ENCODE measurements at regions not wholly inside any gene's neighbourhood (a gene's known extent, or its start where the extent isn't known, plus 50 kb on each side); places are given as distances from the start of the nearest gene placed in this dataset.

GRCh38 chr6:151747896-151748295, 59.6 kb upstream of the ESR1 start:
- peak overlapping the region; percentile 24 for H3K4me2 ChIP-seq (ENCODE audit: low read depth, low read length, poor library complexity, severe bottlenecking)
- no peaks in the 10 kb centered on the region for H3K9me3 ChIP-seq (ENCODE audit: low read length)
- no peaks in the 10 kb centered on the region for H3K9me2 ChIP-seq (replicated peaks; ENCODE audit: insufficient read depth, low read length)
- H4K20me1 ChIP-seq (ENCODE audit: insufficient read depth, low read depth, low read length): no peaks in the 10 kb centered on the region
- no peak overlapping the region for H3K4me3 ChIP-seq (ENCODE audit: low read length)
- peaks cover 85% of the 10 kb centered on the region for H3K4me1 ChIP-seq (ENCODE audit: low read length)
- no peak overlapping the region for H2AFZ ChIP-seq (ENCODE audit: low read length)
- DNase-seq: no peak
- H3K27me3 ChIP-seq (ENCODE audit: low read length): no peaks in the 10 kb centered on the region
- H3K27ac ChIP-seq (ENCODE audit: low read length): peak overlapping the region; percentile 98
- H3K79me2 ChIP-seq (ENCODE audit: low read length): peaks cover 19% of the 10 kb centered on the region; the same call in 1 of the 2 replicates
- H3K36me3 ChIP-seq (ENCODE audit: insufficient read depth, low read length): peaks cover 4% of the 10 kb centered on the region; the same call in 1 of the 2 replicates
- H3K9ac ChIP-seq (ENCODE audit: low read length): 0 out of 2 replicates have a peak overlapping the region, but pooled peaks have one; percentile 3

DNA sequence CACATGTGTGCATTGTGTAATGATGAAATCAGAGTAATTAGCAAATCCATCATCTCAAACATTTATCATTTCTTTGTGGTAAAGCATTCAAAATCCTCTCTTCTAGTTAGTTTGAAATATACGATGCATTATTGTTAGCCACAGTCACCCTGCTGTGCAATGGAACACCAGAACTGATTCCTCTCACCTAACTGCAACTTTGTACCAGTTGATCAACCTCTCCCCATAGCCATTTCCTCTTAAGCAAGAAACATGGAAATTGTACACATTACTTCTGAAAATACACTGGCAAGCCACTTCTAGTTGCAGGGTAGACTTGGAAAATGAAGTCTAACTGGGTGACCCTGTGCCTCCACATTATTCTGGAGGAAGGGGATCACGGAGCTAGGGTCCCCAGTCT, 58.1 kb upstream of the ESR1 start:
- peaks cover 4% of the 10 kb centered on the region; the same call in 1 of the 2 replicates for H3K36me3 ChIP-seq (ENCODE audit: insufficient read depth, low read length)
- no peaks in the 10 kb centered on the region for H3K27me3 ChIP-seq (ENCODE audit: low read length)

GRCh38 chr6:151753581-151753980, 53.9 kb upstream of the ESR1 start:
- 0 out of 2 replicates have a peak, but pooled peaks cover 3% of the 10 kb centered on the region for H3K79me2 ChIP-seq (ENCODE audit: low read length)
- DNase-seq: no peak
- H2AFZ ChIP-seq (ENCODE audit: low read length): no peak overlapping the region
- peak overlapping the region; percentile 66 for H3K4me2 ChIP-seq (ENCODE audit: low read depth, low read length, poor library complexity, severe bottlenecking)
- peak overlapping the region; percentile 13; the same call in 1 of the 2 replicates for H3K9ac ChIP-seq (ENCODE audit: low read length)
- H3K27ac ChIP-seq (ENCODE audit: low read length): peak overlapping the region; percentile 98
- no peak overlapping the region for H3K4me3 ChIP-seq (ENCODE audit: low read length)
- H4K20me1 ChIP-seq (ENCODE audit: insufficient read depth, low read depth, low read length): no peaks in the 10 kb centered on the region
- no peaks in the 10 kb centered on the region for H3K9me2 ChIP-seq (replicated peaks; ENCODE audit: insufficient read depth, low read length)
- no peaks in the 10 kb centered on the region for H3K9me3 ChIP-seq (ENCODE audit: low read length)
- no peaks in the 10 kb centered on the region for H3K27me3 ChIP-seq (ENCODE audit: low read length)
- H3K4me1 ChIP-seq (ENCODE audit: low read length): peaks cover 85% of the 10 kb centered on the region
- no peaks in the 10 kb centered on the region for H3K36me3 ChIP-seq (ENCODE audit: insufficient read depth, low read length)

More for the DNA sequence above, 58.1 kb upstream of the ESR1 start:
- Histone ChIP-seq H4K20me1 (ENCODE audit: insufficient read depth, low read depth, low read length) (no peaks in the 10 kb centered on the region), H2AFZ (ENCODE audit: low read length) (peak overlapping the region; percentile 40; the same call in 1 of the 2 replicates), H3K27ac (ENCODE audit: low read length) (peak overlapping the region; percentile 98), H3K9ac (ENCODE audit: low read length) (peak overlapping the region; percentile 68), H3K4me3 (ENCODE audit: low read length) (peak overlapping the region; percentile 18; the same call in 1 of the 2 replicates), H3K9me3 (ENCODE audit: low read length) (no peaks in the 10 kb centered on the region), H3K4me1 (ENCODE audit: low read length) (peaks cover 85% of the 10 kb centered on the region), H3K79me2 (ENCODE audit: low read length) (peaks cover 19% of the 10 kb centered on the region; the same call in 1 of the 2 replicates), H3K9me2 (replicated peaks; ENCODE audit: insufficient read depth, low read length) (no peaks in the 10 kb centered on the region), H3K4me2 (ENCODE audit: low read depth, low read length, poor library complexity, severe bottlenecking) (peak overlapping the region; percentile 66)
- peak; percentile 63 for DNase-seq

DNA sequence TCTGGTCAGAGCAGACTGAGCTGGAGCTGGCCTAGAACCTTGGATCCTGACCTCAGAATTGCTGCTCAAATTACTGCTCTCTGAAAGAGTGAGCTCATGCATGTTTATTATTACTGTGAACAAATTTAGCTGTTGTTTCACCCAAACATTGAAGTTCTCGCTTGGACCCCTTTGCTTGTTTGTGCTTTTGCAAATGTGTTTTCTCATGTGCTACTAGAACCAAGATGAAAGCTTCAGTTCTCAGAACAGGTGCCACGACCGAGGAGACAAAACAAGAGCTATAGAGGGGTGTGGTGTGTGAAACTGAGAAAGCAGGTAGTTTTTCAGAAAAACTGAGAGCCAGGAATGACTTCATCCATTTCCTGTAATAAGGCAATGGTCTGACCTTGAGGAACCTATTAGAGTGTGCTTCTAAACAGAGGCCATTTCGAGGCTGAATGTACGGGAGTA, 50.0 kb upstream of the ESR1 start:
- DNase-seq: peak; percentile 75
- no peaks in the 10 kb centered on the region for H3K9me3 ChIP-seq (ENCODE audit: low read length)
- H3K36me3 ChIP-seq (ENCODE audit: insufficient read depth, low read length): no peaks in the 10 kb centered on the region
- H3K27me3 ChIP-seq (ENCODE audit: low read length): no peaks in the 10 kb centered on the region
- H3K4me2 ChIP-seq (ENCODE audit: low read depth, low read length, poor library complexity, severe bottlenecking): peak overlapping the region; percentile 30
- H3K4me1 ChIP-seq (ENCODE audit: low read length): peaks cover 80% of the 10 kb centered on the region
- H3K4me3 ChIP-seq (ENCODE audit: low read length): peak overlapping the region; percentile 22; the same call in 1 of the 2 replicates
- no peaks in the 10 kb centered on the region for H3K9me2 ChIP-seq (replicated peaks; ENCODE audit: insufficient read depth, low read length)
- H4K20me1 ChIP-seq (ENCODE audit: insufficient read depth, low read depth, low read length): no peaks in the 10 kb centered on the region
- H3K9ac ChIP-seq (ENCODE audit: low read length): peak overlapping the region; percentile 19
- 0 out of 2 replicates have a peak, but pooled peaks cover 6% of the 10 kb centered on the region for H3K79me2 ChIP-seq (ENCODE audit: low read length)
- 0 out of 2 replicates have a peak overlapping the region, but pooled peaks have one; percentile 0 for H2AFZ ChIP-seq (ENCODE audit: low read length)
- H3K27ac ChIP-seq (ENCODE audit: low read length): peak overlapping the region; percentile 86
